ENCODE measurements at regions not wholly inside any gene's neighbourhood (a gene's known extent, or its start where the extent isn't known, plus 50 kb on each side); places are given as distances from the start of the nearest gene placed in this dataset.
"Not testable (repeated sequence)": the region's sequence is repeated elsewhere in the genome, so short reads cannot be mapped to it uniquely, and the experiment has no call there.

DNA sequence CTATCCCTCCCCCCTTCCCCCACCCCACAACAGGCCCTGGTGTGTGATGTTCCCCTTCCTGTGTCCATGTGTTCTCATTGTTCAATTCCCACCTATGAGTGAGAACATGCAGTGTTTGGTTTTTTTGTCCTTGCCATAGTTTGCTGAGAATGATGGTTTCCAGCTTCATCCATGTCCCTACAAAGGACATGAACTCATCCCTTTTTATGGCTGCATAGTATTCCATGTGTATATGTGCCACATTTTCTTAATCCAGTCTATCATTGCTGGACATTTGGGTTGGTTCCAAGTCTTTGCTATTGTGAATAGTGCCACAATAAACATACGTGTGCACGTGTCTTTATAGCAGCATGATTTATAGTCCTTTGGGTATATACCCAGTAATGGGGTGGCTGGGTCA lies 52.3 kb upstream of the MAN1A2 start:
- not testable (repeated sequence) for FAIRE-seq; DNase-seq (ENCODE audit: insufficient read length)

DNA sequence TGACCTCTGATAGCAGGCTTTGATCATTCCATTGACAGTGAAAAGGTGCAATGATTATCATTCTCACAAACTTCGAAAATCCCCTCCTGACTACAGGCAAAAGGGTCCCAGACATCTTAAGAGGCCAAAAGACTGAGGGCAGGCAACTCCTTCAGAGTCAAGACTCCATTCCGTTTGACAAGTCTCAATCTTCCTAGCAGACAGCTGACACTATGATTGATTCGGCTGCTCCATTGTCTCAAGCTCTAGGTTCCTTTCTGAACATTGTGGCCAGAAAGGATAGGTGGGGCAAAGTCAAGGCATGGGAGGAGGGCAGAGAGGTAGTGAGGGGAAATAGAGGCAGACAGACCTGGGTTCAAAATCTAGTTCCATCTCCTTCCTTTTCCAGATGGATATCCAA lies 53.7 kb upstream of the MAN1A2 start:
- FAIRE-seq (no peak), DNase-seq (ENCODE audit: insufficient read length) (no peak)
- no peak for TF ChIP-seq POLR2AphosphoS5 (IDR thresholded peaks at IDR 0.05; ENCODE audit: low read depth, low read length)
- no peak for TF ChIP-seq TAF1 (IDR thresholded peaks at IDR 0.05; ENCODE audit: borderline replicate concordance, low read depth, low read length)
- no peak for TF ChIP-seq POLR2A (IDR thresholded peaks at IDR 0.05; ENCODE audit: low read depth, low read length)

DNA sequence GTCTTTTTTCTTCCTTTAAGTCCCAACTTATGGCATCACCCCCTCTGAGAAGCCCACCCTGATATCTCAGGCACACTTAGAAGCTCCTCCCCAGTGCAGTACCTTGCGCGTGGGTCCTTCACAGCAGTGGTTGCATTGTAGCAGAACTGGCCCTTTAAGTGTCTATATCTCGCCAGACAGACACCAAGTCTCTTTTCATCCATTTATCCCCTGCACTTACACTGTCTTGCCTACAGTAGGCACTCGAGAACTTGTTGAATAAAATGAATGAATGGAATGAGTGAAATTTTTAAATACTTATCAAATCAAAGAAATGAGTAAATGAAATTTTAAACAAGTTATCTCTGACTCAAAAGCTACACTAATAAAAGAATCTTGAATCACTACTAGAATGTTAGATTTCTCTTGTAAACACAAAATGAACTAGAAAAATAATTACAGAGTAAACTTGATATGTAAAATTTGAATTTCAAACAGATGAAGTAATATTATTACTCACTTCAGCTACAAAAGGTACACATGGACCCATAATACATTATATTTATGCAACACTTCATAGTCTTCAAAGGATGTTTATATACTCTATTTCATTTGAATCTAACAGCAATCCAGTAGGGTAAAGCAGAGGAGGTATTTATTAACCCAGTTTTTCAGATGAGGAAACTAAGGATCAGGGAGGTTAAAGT lies 54.7 kb upstream of the MAN1A2 start:
- TF ChIP-seq POLR2AphosphoS5 (IDR thresholded peaks at IDR 0.05; ENCODE audit: low read depth, low read length) (no peak), POLR2A (IDR thresholded peaks at IDR 0.05; ENCODE audit: low read depth, low read length) (no peak), TAF1 (IDR thresholded peaks at IDR 0.05; ENCODE audit: borderline replicate concordance, low read depth, low read length) (no peak)
- no peak for FAIRE-seq
- DNase-seq (ENCODE audit: insufficient read length), result peak; percentile 16

DNA sequence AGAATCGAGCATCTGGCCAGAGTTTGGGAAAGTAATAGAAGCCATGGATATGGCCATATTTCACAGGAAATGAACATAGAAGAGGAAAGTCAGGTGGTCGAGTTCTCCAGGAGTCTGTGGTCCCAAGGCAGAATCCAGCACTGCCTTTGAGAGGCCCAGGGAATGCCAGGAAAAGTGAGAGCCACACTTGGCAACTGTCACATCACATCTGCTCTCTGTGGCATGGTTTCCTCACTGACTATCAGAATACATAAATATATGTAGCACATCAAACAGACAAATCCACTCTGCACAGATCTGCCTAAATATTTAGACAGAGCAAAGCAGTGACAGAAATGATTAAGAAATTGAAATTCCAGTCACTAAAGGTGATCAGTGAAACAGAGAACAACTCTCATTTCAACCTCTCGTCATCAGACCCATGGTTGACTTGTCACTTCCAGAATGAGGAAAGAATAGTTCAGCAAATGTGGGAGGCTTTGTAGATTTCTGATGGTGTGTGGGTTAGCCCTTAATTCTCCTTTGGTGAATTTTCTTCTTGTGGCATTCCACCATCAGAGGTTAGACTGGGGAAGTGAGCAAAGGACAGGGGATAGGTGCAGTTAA lies 58.8 kb upstream of the MAN1A2 start:
- no peak for DNase-seq (ENCODE audit: insufficient read length)
- TF ChIP-seq POLR2AphosphoS5 (IDR thresholded peaks at IDR 0.05; ENCODE audit: low read depth, low read length), result no peak
- TF ChIP-seq POLR2A (IDR thresholded peaks at IDR 0.05; ENCODE audit: low read depth, low read length), result no peak
- TF ChIP-seq TAF1 (IDR thresholded peaks at IDR 0.05; ENCODE audit: borderline replicate concordance, low read depth, low read length), result no peak
- FAIRE-seq, result no peak

DNA sequence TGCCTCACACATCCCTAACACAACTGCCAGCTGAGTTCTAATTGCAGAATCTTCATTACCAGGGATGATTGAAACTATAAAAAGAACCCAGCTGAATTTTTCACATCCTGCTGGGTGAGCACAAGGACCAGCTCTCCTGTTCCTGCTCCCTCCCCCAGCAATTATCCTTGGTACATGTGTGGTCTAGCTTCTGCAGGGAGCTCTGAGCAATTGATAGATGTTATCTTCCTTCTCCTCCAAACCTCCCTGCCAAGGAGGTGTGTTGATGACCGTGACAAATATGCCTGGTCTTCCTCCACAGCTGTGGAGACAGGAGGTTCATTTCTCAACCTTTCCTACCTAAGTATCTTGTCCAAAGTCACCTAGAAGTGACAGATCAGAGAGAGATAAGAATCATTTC lies 65.3 kb upstream of the MAN1A2 start:
- TF ChIP-seq POLR2A (IDR thresholded peaks at IDR 0.05; ENCODE audit: low read depth, low read length) (no peak), TAF1 (IDR thresholded peaks at IDR 0.05; ENCODE audit: borderline replicate concordance, low read depth, low read length) (no peak), POLR2AphosphoS5 (IDR thresholded peaks at IDR 0.05; ENCODE audit: low read depth, low read length) (no peak)
- no peak for FAIRE-seq
- no peak for DNase-seq (ENCODE audit: insufficient read length)

DNA sequence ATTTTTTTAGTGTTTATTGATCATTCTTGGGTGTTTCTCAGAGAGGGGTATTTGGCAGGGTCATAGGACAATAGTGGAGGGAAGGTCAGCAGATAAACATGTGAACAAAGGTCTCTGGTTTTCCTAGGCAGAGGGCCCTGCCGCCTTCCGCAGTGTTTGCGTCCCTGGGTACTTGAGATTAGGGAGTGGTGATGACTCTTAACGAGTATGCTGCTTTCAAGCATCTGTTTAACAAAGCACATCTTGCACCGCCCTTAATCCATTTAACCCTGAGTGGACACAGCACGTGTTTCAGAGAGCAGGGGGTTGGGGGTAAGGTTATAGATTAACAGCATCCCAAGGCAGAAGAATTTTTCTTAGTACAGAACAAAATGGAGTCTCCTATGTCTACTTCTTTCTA lies 67.1 kb upstream of the MAN1A2 start:
- not testable (repeated sequence) for DNase-seq (ENCODE audit: insufficient read length); FAIRE-seq

DNA sequence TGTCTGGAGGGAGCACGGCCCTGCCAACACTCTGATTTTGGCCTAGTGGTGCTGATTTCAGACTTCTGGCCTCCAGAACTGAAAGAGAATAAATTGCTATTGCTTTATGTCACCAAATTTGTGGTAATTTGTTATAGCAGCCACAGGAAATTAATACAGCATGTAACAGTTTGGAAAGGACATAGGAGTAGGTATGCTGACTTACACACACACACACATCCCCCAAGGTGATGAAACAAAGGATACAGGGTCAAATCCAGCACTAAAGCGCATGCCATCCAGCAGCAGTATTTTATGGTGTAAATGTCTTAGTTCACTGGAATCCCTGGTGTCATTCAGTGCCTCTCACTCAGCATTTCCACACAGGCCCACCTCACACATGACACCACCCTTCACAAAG lies 72.2 kb upstream of the MAN1A2 start:
- FAIRE-seq, result no peak
- TF ChIP-seq POLR2A (IDR thresholded peaks at IDR 0.05; ENCODE audit: low read depth, low read length) (no peak), POLR2AphosphoS5 (IDR thresholded peaks at IDR 0.05; ENCODE audit: low read depth, low read length) (no peak), TAF1 (IDR thresholded peaks at IDR 0.05; ENCODE audit: borderline replicate concordance, low read depth, low read length) (no peak)
- no peak for DNase-seq (ENCODE audit: insufficient read length)

DNA sequence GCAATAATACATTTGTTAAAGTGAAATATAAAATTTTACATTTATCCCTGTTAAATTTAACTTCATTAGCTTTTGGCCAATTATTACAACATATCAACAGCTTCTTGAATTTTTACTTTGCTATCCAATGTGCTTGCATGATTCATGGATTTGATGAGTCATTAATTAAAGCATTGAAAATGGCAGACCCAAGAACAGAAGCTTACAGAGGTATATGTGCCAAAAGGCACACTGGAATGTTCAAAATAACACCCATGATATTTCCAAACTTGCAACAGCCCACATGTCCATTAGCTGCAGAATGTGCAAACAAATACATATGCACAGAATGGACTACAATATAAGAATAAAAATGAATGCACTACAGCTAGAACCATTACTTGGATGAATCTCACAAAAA lies 76.4 kb upstream of the MAN1A2 start:
- no peak for FAIRE-seq
- no peak for DNase-seq (ENCODE audit: insufficient read length)
- TF ChIP-seq TAF1 (IDR thresholded peaks at IDR 0.05; ENCODE audit: borderline replicate concordance, low read depth, low read length), result no peak
- TF ChIP-seq POLR2A (IDR thresholded peaks at IDR 0.05; ENCODE audit: low read depth, low read length), result no peak
- no peak for TF ChIP-seq POLR2AphosphoS5 (IDR thresholded peaks at IDR 0.05; ENCODE audit: low read depth, low read length)

DNA sequence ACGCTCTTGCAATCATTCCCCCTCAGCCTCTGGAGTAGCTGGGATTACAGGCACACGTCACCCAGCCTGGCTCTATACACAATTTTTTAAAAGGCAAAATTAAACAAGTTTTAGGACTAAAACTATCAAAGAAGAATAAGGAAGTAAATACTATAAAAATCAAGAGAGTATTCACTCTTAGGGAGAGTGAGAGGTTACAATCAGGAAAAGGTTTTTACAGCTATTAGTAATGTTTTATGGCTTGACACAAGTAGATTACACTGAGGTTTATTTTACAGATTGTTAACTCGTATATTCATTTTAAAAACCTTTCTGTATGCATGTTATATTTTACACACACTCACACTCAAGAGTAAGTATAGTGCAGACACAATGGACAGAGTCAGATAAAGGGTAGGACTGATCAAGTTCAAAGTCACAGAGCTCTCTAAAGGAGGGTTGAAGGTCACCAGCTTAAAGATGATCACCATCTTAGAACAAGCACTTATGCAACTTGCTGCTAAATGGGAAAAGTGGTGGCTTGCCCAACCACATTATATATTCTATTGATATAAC lies 77.9 kb upstream of the MAN1A2 start:
- TF ChIP-seq TAF1 (IDR thresholded peaks at IDR 0.05; ENCODE audit: borderline replicate concordance, low read depth, low read length) (no peak), POLR2AphosphoS5 (IDR thresholded peaks at IDR 0.05; ENCODE audit: low read depth, low read length) (no peak), POLR2A (IDR thresholded peaks at IDR 0.05; ENCODE audit: low read depth, low read length) (no peak)
- no peak for DNase-seq (ENCODE audit: insufficient read length)
- no peak for FAIRE-seq

DNA sequence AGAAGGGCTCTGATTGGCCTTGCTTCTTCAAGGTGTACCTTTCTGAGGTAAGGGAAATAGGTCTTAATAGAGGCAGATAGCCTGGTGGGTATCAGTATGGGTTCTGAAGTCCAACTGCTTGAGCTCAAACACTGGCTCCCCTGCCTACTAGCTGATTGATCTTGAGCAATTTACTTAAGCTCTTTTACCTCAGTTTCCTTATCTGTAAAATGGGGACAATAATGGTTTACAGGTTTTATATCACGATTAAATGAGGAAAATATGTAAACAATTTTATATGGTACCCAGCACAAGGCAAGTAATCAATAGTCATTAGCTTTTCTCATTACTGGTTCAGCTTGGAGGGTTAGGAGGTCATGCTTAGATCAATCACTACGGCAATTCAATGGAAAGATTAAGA lies 75.8 kb upstream of the VTCN1 start:
- DNase-seq (ENCODE audit: insufficient read length) (no peak), FAIRE-seq (no peak)
- TF ChIP-seq POLR2AphosphoS5 (IDR thresholded peaks at IDR 0.05; ENCODE audit: low read depth, low read length) (no peak), TAF1 (IDR thresholded peaks at IDR 0.05; ENCODE audit: borderline replicate concordance, low read depth, low read length) (no peak), POLR2A (IDR thresholded peaks at IDR 0.05; ENCODE audit: low read depth, low read length) (no peak)

DNA sequence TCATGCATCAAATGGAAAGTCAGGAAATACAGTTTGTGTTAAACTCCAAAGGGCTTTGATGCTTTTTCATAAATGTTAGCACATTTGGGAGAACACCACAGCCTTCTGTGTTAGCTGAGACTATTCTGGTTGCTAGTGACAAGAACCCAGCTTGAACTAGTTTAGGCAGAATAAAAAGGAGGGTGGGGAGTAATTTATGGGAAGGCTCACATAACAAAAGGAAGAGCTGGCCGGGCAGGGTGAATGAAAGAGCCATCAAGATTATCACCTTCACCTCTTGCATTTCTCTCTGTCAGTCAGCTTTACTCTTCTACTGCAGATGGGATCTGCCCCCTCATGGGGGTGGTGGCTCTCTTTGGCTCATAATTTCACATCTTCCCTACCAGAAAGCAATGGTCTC lies 75.4 kb upstream of the VTCN1 start:
- TF ChIP-seq POLR2A (IDR thresholded peaks at IDR 0.05; ENCODE audit: low read depth, low read length) (no peak), TAF1 (IDR thresholded peaks at IDR 0.05; ENCODE audit: borderline replicate concordance, low read depth, low read length) (no peak), POLR2AphosphoS5 (IDR thresholded peaks at IDR 0.05; ENCODE audit: low read depth, low read length) (no peak)
- FAIRE-seq (no peak), DNase-seq (ENCODE audit: insufficient read length) (no peak)

DNA sequence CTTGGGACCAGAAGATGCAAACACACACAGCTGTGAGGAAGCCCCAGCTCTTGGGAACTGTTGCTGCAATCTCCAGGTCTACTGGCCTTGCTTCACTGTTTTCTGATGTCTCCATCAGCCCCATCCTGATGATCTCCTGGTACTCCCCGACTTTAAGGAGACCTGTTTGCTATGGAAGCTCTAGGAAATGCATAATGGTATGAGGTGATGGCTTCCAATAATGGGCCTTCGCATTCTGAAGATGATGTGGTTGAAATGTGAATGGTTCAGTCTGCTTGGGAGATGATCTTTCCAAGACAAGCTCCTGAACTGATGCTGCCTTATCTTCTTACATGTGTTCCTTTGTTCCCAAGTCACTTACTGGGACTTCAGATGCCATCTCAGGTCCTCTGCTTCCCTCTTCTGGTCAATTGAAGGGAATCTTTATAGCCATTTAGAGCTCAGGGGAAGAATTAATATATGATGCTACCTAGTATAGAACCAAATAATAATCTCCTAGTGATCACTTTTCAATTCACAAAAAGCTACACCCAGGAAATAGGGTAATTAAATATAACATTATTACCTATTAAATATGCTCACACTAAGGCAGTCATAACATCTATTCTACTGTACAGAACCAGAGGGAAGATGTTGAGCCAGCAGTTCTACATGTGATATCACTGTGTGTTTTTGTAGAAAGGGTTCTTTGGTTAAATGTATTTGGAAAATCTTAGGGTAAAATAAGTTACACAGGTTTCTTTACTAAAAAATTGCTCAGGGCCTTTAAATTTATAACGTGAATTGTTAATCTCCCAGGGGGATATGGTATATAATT lies 73.9 kb upstream of the VTCN1 start:
- DNase-seq (ENCODE audit: insufficient read length), result no peak
- FAIRE-seq, result peak; percentile 17
- TF ChIP-seq TAF1 (IDR thresholded peaks at IDR 0.05; ENCODE audit: borderline replicate concordance, low read depth, low read length), result no peak
- TF ChIP-seq POLR2A (IDR thresholded peaks at IDR 0.05; ENCODE audit: low read depth, low read length), result no peak
- TF ChIP-seq POLR2AphosphoS5 (IDR thresholded peaks at IDR 0.05; ENCODE audit: low read depth, low read length), result no peak

All from GM12892 (cell line).